Stimulated activated CD4-positive, alpha-beta T cell treated with anti-CD3 and anti-CD28 coated beads, Interleukin-4, amount 100 ng/mL, for 24 hours (primary cell): ENCODE measurements at regions not wholly inside any gene's neighbourhood (a gene's known extent, or its start where the extent isn't known, plus 50 kb on each side); places are given as distances from the start of the nearest gene placed in this dataset.

Source experiments
- DNase-seq: peaks from one replicate; pipeline ENCODE4 v3.0.0-alpha.2; 2020

- DNase-seq: peak; percentile 6
These were observed 53.1 kb downstream of the ATXN3L start for GRCh38 chrX:13266641-13267345.

- DNase-seq: no peak
These were observed 54.2 kb downstream of the ATXN3L start for GRCh38 chrX:13265549-13266132.

- DNase-seq: no peak
These were observed 54.7 kb downstream of the ATXN3L start for GRCh38 chrX:13265111-13265510.

GRCh38 chrX:13263560-13264251 lies 56.1 kb downstream of the ATXN3L start:
- DNase-seq: no peak

- no peak for DNase-seq
These were observed 58.5 kb downstream of the ATXN3L start for GRCh38 chrX:13261348-13261747.

GRCh38 chrX:13260598-13260997 lies 59.3 kb downstream of the ATXN3L start:
- no peak for DNase-seq

- no peak for DNase-seq
These were observed 61.1 kb downstream of the ATXN3L start for GRCh38 chrX:13258725-13259124.

- no peak for DNase-seq
These were observed 61.8 kb downstream of the ATXN3L start for GRCh38 chrX:13258052-13258444.

- no peak for DNase-seq
These were observed 62.4 kb downstream of the ATXN3L start for GRCh38 chrX:13257223-13258051.

GRCh38 chrX:13256603-13257002 lies 63.2 kb downstream of the ATXN3L start:
- DNase-seq: no peak

- DNase-seq: no peak
These were observed 65.0 kb downstream of the ATXN3L start for GRCh38 chrX:13254870-13255269.

GRCh38 chrX:13254076-13254785 lies 65.6 kb downstream of the ATXN3L start:
- DNase-seq: no peak

GRCh38 chrX:13253223-13253622 lies 66.6 kb downstream of the ATXN3L start:
- no peak for DNase-seq

- no peak for DNase-seq
These were observed 67.1 kb downstream of the ATXN3L start for GRCh38 chrX:13252726-13253125.

GRCh38 chrX:13250826-13251580 lies 68.8 kb downstream of the ATXN3L start:
- DNase-seq: no peak

GRCh38 chrX:13248867-13249486 lies 70.9 kb downstream of the ATXN3L start:
- DNase-seq: no peak

GRCh38 chrX:13239272-13239671 lies 80.6 kb downstream of the ATXN3L start:
- no peak for DNase-seq

GRCh38 chrX:13235930-13236329 lies 83.9 kb downstream of the ATXN3L start:
- no peak for DNase-seq

GRCh38 chrX:13232484-13232883 lies 87.4 kb downstream of the ATXN3L start:
- no peak for DNase-seq

- no peak for DNase-seq
These were observed 93.6 kb downstream of the ATXN3L start for GRCh38 chrX:13226214-13226613.

GRCh38 chrX:13223868-13224567 lies 95.8 kb downstream of the ATXN3L start:
- no peak for DNase-seq
